NT2/D1 (cell line): ENCODE measurements at regions not wholly inside any gene's neighbourhood (a gene's known extent, or its start where the extent isn't known, plus 50 kb on each side); places are given as distances from the start of the nearest gene placed in this dataset.

ENCODE experiments used
- DNase-seq: peaks from one replicate; pipeline ENCODE4 v3.0.0-alpha.2; 2011; ENCODE audit warnings: low read depth, low spot score
- H3K27me3 ChIP-seq: 2 replicates; pipeline ENCODE4 v1.6.0; 2011; ENCODE audit warnings: mild to moderate bottlenecking; ENCODE audit not compliant: insufficient read length, insufficient read depth
- H3K36me3 ChIP-seq: 2 replicates; pipeline ENCODE4 v1.6.1; 2011; ENCODE audit warnings: mild to moderate bottlenecking, low read length, mixed read lengths; ENCODE audit not compliant: insufficient read depth, insufficient read length
- H3K4me1 ChIP-seq: 2 replicates; pipeline ENCODE4 v1.5.1; 2011; ENCODE audit not compliant: insufficient read depth, insufficient read length
- H3K4me3 ChIP-seq: 2 replicates; pipeline ENCODE4 v1.5.1; 2011; ENCODE audit warnings: low read depth; ENCODE audit not compliant: insufficient read length
- H3K9ac ChIP-seq: 2 replicates; pipeline ENCODE4 v1.6.0; 2011; ENCODE audit warnings: low read depth; ENCODE audit not compliant: insufficient read length
- H3K9me3 ChIP-seq: 2 replicates; pipeline ENCODE4 v1.5.1; 2011; ENCODE audit warnings: mild to moderate bottlenecking, low read length; ENCODE audit not compliant: insufficient read depth
- SUZ12 ChIP-seq: IDR thresholded peaks from 2 replicates; pipeline ENCODE4 v1.6.1; 2011; ENCODE audit not compliant: insufficient read length, insufficient read depth; ENCODE audit errors: extremely low read depth
- YY1 ChIP-seq: IDR thresholded peaks from 2 replicates; pipeline ENCODE4 v1.6.1; 2011; ENCODE audit not compliant: insufficient read length, insufficient read depth
- ZNF274 ChIP-seq: IDR thresholded peaks from 2 replicates; pipeline ENCODE4 v1.6.1; 2011; ENCODE audit warnings: mild to moderate bottlenecking, low read depth, low read length

DNA sequence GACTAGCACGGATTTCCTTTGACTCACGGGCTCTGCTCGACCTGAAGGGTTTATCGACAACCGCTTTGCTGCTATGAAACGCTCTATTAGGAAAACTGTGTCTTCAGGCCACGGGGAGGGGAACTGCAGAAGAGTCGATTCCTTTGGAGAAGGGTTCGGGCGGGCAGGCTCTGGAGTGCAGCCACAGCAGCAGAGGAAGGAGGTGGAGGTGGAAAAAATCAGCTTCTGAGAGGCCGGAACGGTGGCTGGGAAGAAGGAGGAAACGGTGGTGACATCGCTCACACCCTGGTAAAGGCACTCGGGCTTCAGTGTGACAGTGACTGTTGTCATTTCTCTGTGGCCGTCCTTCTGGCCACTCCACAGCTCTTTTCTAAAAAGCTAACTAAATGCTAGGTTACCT is 64.6 kb upstream of the MGMT start:
- DNase-seq, result no peak
- Histone ChIP-seq H3K27me3 (no peaks in the 10 kb centered on the region), H3K9me3 (no peaks in the 10 kb centered on the region), H3K4me3 (no peak overlapping the region), H3K9ac (no peak overlapping the region), H3K4me1 (no peaks in the 10 kb centered on the region), H3K36me3 (no peaks in the 10 kb centered on the region)
- TF ChIP-seq SUZ12, result no peak
- TF ChIP-seq YY1, result no peak
- no peak for TF ChIP-seq ZNF274

DNA sequence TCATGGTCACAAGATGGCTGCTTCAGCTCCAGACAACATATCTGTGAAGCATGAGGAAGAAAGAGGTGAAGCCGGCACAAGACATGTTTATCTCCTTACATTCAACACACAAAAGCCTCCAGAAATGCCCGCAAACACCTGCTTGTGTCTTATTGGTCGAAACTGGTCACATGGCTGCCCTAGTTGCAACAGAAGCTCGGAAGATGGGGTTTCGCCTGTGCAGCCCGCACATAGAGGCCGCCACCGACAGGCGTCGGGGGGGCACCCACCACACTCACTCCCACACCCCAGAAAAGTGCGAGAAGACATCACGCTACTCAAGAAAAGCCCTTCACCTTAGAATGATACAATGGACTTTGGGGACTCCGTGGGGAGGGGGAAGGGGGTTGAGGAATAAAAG is 63.0 kb upstream of the MGMT start:
- no peaks in the 10 kb centered on the region for H3K9me3 ChIP-seq
- no peaks in the 10 kb centered on the region for H3K36me3 ChIP-seq
- TF ChIP-seq YY1 (no peak), SUZ12 (no peak), ZNF274 (no peak)
- DNase-seq, result no peak
- no peaks in the 10 kb centered on the region for H3K4me1 ChIP-seq
- H3K9ac ChIP-seq, result no peak overlapping the region
- H3K27me3 ChIP-seq, result no peaks in the 10 kb centered on the region
- no peak overlapping the region for H3K4me3 ChIP-seq

DNA sequence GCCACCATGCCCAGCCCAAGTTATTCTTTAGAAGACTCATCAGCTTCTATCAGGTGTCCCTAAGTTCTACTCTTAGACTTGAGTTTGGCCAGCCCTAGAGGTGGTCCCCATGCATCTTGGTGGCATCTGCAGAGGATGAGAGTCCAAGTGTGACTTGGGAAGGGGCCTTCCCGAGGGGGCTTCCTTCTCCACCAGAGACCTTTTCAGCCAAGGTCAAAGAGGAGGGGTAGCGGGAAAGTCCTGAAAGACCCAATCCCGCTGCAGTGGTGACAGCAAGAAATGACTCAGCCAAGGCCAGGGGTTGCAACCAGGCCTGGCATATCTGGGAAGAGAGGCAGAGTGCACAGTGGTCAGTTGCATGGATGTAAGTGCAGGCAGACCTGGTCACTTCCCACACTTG is 61.7 kb upstream of the MGMT start:
- Histone ChIP-seq H3K4me1 (no peaks in the 10 kb centered on the region), H3K9ac (no peak overlapping the region), H3K9me3 (no peaks in the 10 kb centered on the region), H3K4me3 (no peak overlapping the region), H3K27me3 (no peaks in the 10 kb centered on the region), H3K36me3 (no peaks in the 10 kb centered on the region)
- DNase-seq, result no peak
- TF ChIP-seq ZNF274, result no peak
- TF ChIP-seq YY1, result no peak
- TF ChIP-seq SUZ12, result no peak

DNA sequence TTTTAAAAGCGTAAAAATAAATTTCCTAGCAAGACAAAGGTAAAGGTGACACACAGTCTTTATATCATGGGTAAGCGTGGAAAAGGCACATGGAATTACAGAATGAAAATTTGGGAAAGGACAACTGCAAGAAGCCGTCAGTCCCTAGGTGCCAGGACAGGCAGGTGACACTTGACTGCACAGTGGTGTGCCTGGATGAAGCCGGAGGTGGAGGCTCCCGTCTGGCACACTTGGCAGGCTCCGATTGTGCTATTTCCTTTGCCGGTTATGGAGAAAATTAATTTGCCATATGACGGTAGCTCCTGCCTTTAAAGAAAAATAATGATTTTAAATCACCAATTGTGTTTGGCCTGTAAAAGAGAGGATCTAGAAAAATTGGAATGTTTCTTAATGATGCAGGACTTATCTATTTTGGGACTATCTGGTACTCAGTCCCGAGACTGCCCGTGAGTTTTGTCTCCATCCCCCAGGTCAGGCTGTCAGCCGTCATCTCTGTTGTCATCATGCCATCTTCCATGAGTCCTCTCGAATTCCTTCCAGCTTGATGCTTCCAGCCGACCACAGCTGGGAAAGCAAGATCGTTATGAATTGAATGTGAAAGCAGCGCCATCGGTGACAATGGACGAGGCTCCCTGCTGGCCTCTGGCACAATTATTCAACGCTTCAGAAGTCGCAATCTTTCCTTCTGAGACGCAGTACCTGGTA is 56.2 kb upstream of the MGMT start:
- H3K4me3 ChIP-seq, result no peak overlapping the region
- no peak for TF ChIP-seq ZNF274
- TF ChIP-seq SUZ12, result no peak
- TF ChIP-seq YY1, result no peak
- no peaks in the 10 kb centered on the region for H3K36me3 ChIP-seq
- no peaks in the 10 kb centered on the region for H3K4me1 ChIP-seq
- no peaks in the 10 kb centered on the region for H3K27me3 ChIP-seq
- H3K9ac ChIP-seq, result no peak overlapping the region
- no peak for DNase-seq
- H3K9me3 ChIP-seq, result no peaks in the 10 kb centered on the region

DNA sequence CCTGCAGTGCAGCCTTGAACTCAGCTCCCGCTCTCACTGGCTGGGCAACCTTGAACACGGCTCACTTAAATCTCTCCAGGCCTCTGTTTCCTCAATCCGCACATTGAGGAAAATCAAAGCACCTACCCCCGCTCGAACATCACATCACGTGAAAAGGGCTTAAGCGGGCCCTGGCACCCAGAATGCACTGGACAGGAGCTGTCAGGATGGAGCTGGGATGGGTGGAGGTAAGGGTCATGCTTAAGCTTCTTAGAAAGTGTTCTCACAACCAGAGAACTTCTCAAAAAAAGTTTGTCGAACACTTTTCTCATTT is 55.7 kb upstream of the MGMT start:
- Histone ChIP-seq H3K27me3 (no peaks in the 10 kb centered on the region), H3K9me3 (no peaks in the 10 kb centered on the region), H3K9ac (no peak overlapping the region), H3K4me3 (no peak overlapping the region), H3K36me3 (no peaks in the 10 kb centered on the region), H3K4me1 (no peaks in the 10 kb centered on the region)
- DNase-seq, result no peak
- no peak for TF ChIP-seq SUZ12
- TF ChIP-seq ZNF274, result no peak
- no peak for TF ChIP-seq YY1

DNA sequence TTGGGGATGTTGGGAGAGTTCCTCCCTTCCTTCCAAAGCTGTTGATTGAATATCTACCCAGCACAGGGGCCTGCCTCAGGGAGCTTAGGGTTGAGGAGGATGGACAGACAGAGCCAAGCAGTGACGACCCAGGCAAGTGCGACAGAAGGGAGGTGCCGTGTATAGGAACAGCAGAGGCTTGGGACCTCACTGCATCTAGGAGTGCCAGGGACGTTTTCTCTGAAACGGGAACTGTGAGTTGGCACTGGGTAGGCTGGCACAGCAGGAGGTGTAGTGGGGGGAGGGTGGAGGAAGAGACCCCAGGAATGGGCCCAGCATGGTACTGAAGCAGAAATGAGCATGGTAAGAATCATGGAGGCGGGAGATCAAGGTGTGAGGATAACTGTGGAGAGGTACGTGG is 55.3 kb upstream of the MGMT start:
- Histone ChIP-seq H3K9me3 (no peaks in the 10 kb centered on the region), H3K27me3 (no peaks in the 10 kb centered on the region), H3K9ac (no peak overlapping the region), H3K4me3 (no peak overlapping the region), H3K4me1 (no peaks in the 10 kb centered on the region), H3K36me3 (no peaks in the 10 kb centered on the region)
- TF ChIP-seq SUZ12 (no peak), YY1 (no peak), ZNF274 (no peak)
- DNase-seq, result no peak

- H3K9ac ChIP-seq, result no peak overlapping the region
- H3K36me3 ChIP-seq, result no peaks in the 10 kb centered on the region
- H3K4me1 ChIP-seq, result no peaks in the 10 kb centered on the region
- no peaks in the 10 kb centered on the region for H3K9me3 ChIP-seq
- no peak for DNase-seq
- no peak overlapping the region for H3K4me3 ChIP-seq
- TF ChIP-seq SUZ12, result no peak
- H3K27me3 ChIP-seq, result no peaks in the 10 kb centered on the region
These were observed 54.0 kb upstream of the MGMT start for GRCh38 chr10:129413024-129413423.

- TF ChIP-seq YY1 (no peak), SUZ12 (no peak), ZNF274 (no peak)
- no peaks in the 10 kb centered on the region for H3K9me3 ChIP-seq
- no peak for DNase-seq
- H3K27me3 ChIP-seq, result no peaks in the 10 kb centered on the region
- no peak overlapping the region for H3K4me3 ChIP-seq
- no peak overlapping the region for H3K9ac ChIP-seq
- no peaks in the 10 kb centered on the region for H3K36me3 ChIP-seq
- H3K4me1 ChIP-seq, result no peaks in the 10 kb centered on the region
These were observed 51.6 kb upstream of the MGMT start for GRCh38 chr10:129415215-129416140.
